Stimulated activated naive CD8-positive, alpha-beta T cell treated with anti-CD3 and anti-CD28 coated beads, Interleukin-15, Interleukin-2, amounts not matched to agents 100 U/mL and 50 U/mL, for 24 hours (primary cell): ENCODE measurements at regions not wholly inside any gene's neighbourhood (a gene's known extent, or its start where the extent isn't known, plus 50 kb on each side); places are given as distances from the start of the nearest gene placed in this dataset.

ENCODE experiments used
- ATAC-seq: fragments of 150-1000 bp; cut with Tn5 transposase; one replicate; pipeline ENCODE4 v1.10.0; 2021
- DNase-seq: peaks from one replicate; pipeline ENCODE4 v3.0.0; 2021

- DNase-seq = no peak
- ATAC-seq = no peak
Measured at GRCh38 chr7:32142649-32143048, 72.4 kb upstream of the PDE1C start.

GRCh38 chr7:32140210-32140939 is 70.2 kb upstream of the PDE1C start:
- no peak for DNase-seq
- ATAC-seq = no peak

- no peak for DNase-seq
- no peak for ATAC-seq
Measured at GRCh38 chr7:32137059-32137458, 66.9 kb upstream of the PDE1C start.

GRCh38 chr7:32131091-32131490 is 60.9 kb upstream of the PDE1C start:
- ATAC-seq (no peak), DNase-seq (no peak)

GRCh38 chr7:32126843-32127242 is 56.6 kb upstream of the PDE1C start:
- ATAC-seq (no peak), DNase-seq (no peak)
